Stimulated activated CD4-positive, alpha-beta T cell treated with anti-CD3 and anti-CD28 coated beads, Interleukin-15, amount 100 ng/mL, for 48 hours (primary cell): ENCODE measurements at regions not wholly inside any gene's neighbourhood (a gene's known extent, or its start where the extent isn't known, plus 50 kb on each side); places are given as distances from the start of the nearest gene placed in this dataset.
"Not testable (repeated sequence)": the region's sequence is repeated elsewhere in the genome, so short reads cannot be mapped to it uniquely, and the experiment has no call there.

Experiments used
- DNase-seq, 2 donors: peaks; one replicate each; pipeline ENCODE4 v3.0.0-alpha.2; 2020; ENCODE audit warnings: low read depth in 2 of 2

DNA sequence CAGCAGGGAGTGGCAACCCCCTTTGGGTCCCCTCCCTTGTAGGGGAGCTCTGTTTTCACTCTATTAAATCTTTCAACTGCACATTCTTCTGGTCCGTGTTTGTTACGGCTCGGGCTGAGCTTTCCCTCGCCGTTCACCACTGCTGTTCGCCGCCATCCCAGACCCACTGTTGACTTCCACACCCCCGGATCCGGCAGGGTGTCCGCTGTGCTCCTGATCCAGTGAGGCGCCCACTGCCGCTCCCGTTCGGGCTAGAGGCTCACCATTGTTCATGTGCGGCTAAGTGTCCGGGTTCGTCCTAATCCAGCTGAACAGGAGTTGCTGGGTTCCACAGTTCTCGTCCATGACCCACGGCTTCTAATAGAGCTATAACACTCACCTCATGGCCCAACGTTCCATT lies 408.1 kb downstream of the KCNJ2 start:
- DNase-seq, result no peak

DNA sequence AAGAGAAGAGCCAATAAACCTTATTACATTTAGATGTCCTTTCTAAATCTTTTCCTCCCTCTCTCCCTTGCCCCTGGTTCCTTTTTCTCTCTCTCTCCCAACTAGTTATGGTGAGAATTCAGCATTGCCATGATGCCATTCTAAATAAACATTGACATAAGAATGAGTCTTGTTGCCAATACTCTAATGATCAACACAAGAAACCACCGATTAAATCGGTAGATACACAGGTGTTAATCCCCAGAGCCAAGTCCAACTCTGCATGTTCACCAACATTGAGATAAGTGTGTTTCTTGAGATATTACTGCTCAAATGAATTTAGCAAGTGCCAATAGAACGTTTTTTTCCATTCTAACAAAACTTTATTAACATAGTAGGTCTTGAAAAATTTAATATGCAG lies 412.1 kb downstream of the KCNJ2 start:
- no peak for DNase-seq

DNA sequence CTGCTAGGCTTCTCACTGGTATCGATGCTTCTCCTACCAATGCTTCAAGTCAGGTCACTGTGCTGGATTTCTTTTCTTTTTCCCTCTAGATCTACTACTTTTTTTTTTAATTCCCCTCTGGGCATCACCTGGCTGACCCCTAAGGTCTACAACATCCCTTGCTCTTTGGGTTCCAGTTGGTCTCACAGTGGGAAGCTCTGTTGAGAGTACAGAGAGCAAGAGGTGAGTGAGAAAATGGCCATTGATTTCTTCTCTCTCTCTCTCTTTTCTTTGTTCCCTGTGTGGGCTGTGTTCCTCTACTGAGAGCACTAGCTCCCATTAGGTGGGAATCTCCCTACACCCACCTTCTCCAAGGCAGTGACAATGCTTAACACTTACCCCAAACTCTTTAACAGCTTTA lies 413.4 kb downstream of the KCNJ2 start:
- no peak for DNase-seq

DNA sequence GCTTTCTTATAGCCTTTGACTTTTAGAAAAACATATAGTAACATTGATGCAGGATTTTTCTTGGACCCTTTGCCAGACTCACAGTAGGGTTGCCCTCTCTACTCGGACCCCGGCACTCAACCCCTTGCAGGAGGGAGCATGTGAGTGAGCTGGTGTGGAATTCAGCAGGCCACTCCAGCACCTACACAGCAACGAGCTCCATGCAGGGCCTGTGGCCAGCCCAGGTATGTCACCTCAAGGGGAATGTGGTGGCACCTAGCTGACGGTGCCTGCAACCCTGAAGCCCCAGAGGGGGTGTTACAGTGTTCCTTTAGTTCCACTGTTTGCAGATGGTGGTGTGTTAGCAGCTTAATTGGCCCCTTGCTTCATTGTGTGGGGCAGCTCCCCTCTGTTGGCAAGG lies 414.9 kb downstream of the KCNJ2 start:
- no peak for DNase-seq

DNA sequence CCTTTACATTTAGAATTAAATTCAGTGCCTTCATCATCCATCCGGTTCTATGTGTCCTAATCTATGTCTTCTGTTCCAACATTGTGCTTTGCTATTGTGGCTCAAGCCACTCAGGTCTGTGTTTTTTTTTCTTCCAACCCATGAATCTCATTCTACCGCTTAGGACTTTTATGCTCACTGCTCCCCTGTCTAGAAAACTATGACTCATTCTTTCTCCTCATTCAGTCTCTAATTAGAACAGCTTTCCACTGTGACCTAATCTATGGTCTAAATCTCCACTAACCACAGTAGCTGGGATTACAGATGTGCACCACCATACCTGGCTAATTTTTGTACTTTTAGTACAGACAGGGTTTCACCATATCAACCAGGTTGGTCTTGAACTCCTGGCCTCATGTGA lies 418.7 kb downstream of the KCNJ2 start:
- DNase-seq, result no peak

DNA sequence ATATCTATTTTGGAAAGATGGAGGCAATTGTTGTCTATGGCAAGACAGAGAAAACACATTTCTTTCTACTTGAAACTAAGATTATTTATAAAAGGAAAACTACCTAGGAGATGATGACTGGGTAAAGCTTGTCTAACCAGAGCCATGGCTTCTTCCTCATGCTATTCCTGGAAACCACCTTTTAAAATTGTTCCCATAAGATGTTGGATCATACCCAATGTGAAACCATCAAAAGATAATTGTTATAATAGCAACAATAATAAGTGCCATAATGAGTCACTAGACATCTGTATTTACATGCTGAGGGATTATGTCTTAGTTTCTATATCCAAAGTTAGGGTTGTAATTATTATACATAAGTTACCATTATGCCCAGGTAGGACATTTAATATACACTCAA lies 428.4 kb downstream of the KCNJ2 start:
- DNase-seq, result no peak

DNA sequence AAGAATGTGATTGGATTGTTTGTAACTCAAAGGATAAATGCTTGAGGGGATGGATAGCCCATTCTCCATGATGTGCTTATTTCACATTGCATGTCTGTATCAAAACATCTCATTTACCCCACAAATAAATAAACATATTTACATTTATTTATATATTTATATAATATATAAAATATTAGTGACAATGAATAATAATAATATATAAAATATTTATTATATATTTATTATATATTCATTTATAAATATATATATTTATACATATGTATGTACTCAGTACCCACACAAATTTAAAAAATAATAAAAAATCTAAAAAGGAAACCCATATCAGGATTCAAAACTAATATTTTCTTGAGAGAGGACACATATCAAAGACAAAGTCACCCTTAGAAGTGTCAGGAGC lies 429.9 kb downstream of the KCNJ2 start:
- DNase-seq, result no peak

DNA sequence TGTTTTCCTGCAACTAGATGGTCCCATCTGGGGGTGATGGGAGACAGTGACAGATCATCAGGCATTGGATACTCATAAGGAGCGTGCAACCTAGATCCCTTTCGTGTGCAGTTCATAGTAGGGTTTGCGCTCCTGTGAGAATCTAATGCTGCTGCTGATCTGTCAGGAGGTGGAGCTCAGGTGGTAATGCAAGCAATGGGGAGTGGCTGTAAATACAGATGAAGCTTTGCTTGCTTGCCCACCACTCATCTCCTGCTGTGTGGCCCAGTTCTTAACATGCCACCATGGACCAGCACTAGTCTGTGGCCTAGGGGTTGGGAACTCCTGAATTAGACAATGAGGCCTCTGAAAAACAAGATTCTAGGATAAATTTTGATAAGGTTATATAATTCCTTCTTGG lies 430.6 kb downstream of the KCNJ2 start:
- DNase-seq, result not testable (repeated sequence)

DNA sequence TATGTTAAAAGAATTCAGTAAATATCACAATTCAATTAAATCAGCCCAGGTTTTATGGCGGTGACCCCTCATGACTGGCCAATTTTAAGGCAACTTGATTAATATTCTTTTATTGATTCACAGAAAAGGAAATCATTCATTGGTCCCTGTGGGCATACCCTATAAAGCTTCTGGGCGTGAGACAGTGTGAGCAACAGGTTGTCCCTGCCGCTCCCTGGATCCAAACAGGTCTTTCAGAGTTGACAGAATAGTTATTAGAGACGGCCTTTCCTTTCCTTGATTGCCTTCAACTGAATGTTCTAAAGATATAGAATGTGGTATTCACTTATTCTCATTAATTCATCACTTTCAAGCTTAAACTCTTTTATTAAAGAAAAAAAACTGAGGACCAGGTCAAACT lies 433.9 kb downstream of the KCNJ2 start:
- no peak for DNase-seq

DNA sequence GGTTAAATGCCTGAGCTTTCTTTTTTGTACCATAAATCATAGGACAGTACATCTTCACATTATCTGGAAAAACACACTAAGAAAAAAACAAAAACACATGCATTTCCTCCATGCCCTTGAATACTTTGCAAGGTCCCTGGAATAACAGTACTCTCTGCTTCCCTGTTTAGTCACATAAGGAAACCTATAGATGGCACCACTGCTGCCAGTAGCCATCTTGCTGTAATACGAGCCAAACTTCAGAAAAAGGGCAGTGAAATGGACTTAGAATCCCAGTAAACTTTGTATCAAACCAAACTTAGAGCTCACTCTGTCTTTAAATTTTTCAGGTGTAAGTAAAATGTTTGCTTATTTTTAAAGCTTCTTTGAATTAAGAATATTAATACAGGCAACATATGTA lies 435.5 kb downstream of the KCNJ2 start:
- no peak for DNase-seq

DNA sequence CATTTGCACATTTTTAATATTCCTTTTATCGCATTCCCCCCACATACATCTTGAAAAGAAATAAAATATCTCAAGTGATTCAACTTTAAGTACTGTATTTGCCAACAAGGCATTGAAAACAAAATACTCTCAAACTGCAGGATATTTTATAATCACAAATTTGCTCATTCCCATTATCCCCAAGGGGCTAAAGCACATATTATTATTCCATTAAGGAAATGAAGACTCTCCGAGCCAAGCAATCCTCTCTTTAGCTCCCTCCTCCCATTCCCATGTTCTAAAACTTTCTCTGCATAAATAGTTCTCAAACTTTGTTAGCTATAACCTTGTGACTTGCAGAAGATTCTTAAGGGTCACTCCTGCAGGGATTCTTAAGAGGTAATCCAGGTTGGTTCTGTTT lies 436.8 kb downstream of the KCNJ2 start:
- DNase-seq, result no peak

DNA sequence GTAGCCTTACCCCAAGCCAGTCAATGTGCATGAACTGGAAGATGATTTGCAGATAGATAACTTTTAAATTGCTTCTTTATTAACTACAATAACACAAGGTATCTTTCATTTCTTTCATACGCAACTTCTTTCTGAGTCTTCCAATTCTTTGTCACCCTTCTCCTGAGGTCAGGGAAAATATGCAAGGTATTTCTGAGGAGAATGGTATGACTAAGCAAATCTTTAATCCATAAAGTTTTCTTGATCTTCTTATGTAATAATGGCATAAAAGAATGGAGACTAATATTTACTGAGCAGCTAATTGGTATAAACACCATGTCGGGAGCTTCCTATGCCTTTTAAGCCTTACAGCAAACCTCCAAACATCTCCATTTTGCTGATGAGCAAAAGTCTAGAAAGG lies 438.9 kb downstream of the KCNJ2 start:
- no peak for DNase-seq

DNA sequence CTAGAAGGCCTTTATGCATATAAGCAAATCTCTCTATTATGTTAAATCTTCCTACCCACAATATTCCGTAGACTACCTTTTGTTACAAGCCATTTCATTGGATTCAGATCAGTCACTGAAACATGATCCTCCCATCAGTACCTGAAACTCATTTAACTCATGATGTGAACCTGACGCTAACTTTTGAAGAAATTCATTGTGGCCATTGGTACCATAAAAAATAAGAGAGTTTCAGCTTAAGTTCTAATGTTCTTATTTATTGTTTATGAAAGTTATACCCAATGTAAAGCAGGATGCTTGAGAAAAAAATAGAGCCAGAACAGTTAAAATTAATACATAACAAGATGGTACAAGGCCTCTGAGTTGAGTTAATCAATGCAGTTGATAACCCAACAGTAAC lies 439.6 kb downstream of the KCNJ2 start:
- no peak for DNase-seq

DNA sequence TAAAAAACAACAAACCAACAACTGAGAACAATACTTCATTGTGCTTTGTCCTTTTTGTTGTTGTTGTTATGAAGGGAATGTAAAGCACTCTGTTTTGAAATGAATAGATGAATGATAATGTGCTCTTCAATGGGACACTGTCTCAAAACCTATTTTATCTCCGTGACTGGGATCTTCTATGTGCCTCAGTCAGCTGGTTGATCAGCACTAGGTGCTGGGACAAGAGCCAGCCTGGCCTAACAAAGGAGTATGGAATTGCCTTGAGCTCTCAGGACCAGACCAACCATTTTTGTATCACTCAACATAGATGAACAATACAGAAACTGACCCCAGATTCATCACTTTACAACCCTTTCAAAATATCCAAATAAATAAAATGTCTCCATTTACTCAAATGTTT lies 440.2 kb downstream of the KCNJ2 start:
- DNase-seq, result no peak

DNA sequence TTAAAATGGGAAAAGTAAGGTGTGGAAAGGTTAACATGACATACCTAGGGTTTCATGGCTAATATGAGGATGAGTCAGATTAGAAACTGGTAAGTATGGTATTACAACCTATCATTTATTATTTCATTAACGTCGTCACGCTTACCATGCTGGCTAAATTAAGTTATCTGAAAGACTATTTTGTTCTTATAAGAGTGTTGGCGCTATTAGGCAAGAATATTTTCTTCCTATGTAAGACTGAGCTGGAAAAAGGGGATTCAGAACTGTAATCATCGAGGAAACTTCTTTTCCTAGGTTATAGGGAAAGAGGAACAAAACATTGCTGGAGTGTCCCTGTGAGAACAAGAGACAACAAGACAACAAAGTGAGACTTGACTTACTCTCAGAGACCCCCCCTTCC lies 440.8 kb downstream of the KCNJ2 start:
- no peak for DNase-seq

DNA sequence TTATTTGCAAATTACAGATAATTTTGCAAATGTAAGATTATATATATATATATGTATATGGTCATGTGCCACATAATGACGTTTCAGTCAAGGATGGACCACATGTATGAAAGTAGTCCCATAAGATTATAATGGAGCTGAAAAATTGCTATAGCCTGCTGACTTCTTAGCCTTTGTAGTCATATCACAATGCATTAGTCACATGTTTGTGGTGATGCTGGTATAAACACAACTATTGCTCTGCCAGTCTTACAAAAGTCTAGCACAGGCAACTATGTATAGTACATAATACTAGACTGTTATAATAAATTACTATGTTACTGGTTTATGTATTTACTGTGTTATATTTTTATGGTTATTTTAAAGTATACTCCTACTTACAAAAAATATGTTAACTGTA lies 444.3 kb downstream of the KCNJ2 start:
- no peak for DNase-seq

DNA sequence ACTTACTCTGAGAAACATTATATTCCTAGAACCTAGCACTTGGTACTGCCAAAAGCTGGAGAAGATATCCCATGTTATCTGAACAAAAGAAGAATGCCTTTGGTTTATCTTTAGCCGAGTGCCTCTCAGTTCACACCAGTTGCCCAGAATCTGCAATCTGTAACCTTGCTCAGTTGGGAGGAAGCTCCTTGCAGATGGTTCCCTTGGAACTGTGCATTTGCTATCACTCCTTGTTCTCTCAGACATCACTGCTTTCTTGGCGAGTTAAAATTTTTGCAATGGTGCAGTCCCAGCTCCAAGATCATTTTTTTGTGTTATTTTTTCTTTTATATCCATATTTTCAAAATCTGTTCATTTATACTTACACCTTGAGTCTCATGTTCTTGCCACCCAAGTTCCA lies 446.5 kb downstream of the KCNJ2 start:
- DNase-seq, result no peak

DNA sequence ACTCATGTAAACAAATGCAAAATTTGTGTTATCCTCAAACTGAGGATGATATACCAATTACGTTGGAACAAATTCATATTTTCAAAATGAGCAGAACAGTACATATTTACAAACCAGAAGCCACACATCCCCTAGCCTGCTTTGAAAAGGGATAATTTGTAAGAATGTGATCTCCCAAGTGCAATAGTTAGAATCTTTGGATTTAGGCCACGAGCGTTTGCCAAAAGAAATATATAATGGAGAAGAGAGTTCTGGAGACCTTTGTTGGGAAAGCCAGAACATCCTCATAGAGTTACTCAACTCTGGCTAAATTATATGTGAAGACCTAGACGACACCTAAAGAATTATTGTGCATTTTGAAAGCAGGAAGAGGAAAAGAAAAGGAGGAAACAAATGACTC lies 449.3 kb downstream of the KCNJ2 start:
- no peak for DNase-seq

DNA sequence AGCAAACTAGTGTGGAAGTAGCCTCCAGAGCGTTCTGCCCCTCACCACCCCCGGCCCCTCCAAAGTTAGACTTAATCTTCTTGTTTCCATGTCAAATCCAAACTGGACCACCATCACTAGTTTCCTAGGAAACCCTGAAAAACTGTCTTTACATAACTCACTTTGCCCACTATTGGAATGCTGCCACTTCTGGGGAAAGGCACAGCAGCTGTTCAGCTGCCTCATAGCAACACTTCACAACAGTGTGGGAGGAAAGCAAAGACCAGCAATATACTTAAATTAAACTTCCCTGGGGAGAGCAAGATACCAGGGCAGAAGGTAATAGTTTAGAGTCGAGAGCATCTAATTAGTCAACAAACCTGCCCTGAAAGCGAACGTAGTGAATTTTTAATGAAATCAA lies 452.2 kb downstream of the KCNJ2 start:
- DNase-seq, result no peak

DNA sequence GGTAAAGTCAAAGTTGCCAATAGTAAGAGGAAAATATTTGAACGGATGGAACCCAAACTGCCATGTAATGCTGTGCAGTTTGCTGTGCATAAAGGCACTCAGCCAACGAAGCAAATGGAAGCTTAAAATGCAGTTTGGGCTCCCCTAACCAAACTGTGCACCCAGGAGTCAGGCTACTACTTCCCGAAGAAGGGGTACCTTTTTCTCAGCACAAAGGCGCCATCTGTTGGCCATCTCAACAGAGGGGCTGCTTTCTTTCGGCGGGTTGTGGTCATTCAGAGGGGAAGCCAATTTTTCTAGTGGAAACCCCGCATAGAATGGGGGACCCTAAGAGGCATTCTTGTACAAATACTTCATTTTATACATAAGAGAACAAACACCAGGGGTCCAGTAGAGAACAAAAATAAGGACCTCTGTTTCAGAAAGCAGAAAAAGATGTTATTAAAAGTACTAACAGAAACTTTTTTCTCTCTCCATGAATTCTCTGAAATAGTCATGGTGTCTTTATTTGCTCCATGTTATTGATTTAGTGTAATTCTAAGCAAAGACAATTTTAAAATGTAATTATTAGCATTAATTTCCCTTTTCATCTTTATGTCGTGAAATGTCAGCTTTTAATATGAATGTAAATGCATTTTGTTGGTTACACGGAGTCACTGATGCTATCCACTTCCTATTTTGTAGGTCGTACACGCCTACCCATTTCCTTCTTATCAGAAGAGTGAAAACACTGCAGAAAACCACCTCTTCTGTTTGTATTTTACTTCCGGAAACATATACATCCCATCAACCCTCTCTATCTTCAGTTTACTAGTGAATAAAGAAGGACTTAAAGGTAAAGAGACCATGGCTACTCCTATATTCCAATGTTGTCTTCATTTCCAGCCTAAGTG lies 453.3 kb downstream of the KCNJ2 start:
- no peak for DNase-seq

DNA sequence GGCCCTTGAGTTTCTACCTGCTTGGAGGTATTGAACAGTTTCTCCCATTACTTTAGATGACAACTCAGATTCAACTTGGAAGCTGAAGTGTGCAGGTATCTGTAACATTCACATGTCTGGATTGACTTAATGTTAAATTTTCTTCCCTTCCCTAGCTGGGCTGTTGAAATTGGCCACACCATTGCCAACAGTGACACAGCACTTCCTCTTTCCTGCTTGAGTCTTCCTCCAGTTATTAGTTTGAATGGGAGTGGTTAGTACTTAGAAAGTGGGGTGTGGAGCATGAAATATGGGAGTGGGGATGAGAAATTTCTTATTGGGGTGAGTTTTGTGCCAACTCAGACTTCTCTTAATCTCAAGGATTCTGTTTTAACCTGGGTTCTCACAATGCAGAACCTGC lies 454.9 kb downstream of the KCNJ2 start:
- no peak for DNase-seq

DNA sequence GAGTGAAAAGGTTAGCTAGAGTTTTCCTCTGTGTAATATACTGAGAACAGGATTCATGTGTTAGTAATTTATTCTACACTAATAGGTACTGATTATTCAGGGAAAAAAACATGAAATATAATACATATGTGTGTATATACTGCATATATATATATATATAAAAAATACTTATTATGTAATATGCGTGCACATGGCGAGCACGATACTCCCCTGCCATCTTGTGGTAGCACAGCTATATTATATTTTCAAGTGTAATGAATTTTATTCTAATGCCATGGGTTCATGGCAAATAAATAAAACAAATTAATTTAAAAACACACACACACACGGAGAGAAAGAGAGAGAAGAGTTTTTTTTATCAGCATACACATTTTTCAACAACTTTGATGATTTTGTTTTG lies 460.6 kb downstream of the KCNJ2 start:
- no peak for DNase-seq

DNA sequence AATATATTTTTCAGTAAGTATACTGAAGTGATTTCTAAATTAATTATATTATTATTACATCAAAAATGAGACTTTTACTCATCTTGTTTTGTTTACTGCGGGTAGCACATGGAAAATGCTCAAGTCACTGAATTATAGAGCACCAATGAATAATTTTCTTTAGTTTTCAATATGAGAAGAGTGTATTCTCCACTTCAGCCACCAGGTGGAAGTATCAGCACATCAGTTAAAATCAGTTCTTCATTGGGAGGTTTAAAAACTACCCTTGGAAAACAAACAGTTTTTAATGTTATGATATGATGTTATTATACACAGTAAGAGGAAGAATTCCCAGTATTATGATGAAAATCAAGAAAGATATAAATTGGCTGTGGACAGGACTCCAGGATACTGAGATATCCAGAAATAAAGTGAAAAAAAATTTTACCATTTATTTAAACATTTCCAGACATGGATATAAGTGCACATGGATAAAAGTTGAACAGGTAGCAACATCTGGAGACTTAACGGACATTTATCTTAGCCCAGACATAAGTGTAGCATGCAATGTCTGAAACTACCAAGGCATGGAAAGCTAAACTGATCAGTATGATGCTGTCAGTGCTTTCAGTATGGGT lies 467.3 kb downstream of the KCNJ2 start:
- no peak for DNase-seq

DNA sequence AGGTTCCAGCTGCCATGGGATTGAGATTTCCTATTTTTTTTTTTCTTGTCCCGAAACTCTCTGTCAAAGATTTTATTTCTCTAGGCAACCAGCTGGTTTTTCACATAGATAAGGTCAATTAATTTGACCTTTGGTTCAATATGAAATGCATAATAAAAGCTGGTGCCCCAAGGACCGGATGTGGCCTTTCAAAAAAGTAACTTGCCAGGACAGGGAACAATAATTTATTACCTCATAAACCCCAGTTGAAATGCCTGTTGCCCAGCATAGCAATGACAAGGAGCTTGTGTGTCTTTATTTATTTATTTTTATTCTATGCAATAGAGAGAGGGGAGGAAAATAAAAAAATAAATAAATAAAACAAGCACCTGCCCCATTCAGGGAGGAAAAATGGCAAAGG lies 472.7 kb downstream of the KCNJ2 start:
- no peak for DNase-seq
